HEK293 (cell line): ENCODE measurements at regions not wholly inside any gene's neighbourhood (a gene's known extent, or its start where the extent isn't known, plus 50 kb on each side); places are given as distances from the start of the nearest gene placed in this dataset.

Source experiments
- CTCF ChIA-PET: fragments of 350-600 bp; formaldehyde crosslinking; extraction: SDS; loops from one replicate; lab custom pipeline; 2021; ENCODE audit warnings: antibody characterized with exemption; lab: Yijun Ruan, JAX
- POLR2A ChIA-PET: fragments of 300-600 bp; formaldehyde crosslinking; extraction: SDS; loops from one replicate; lab custom pipeline; 2020; ENCODE audit warnings: antibody characterized with exemption, inconsistent platforms; lab: Yijun Ruan, JAX
- H3K27ac ChIP-seq: fragments of 200-500 bp; sonication (Bioruptor generic); 2 replicates; pipeline ENCODE4 v1.5.1; 2014; ENCODE audit warnings: low read depth, low read length, control low read depth, inconsistent platforms; ENCODE audit errors: extremely low read depth
- H3K36me3 ChIP-seq, 2 experiments: fragments of 200-500 bp in 1 of 2; sonication (Bioruptor generic) in 1 of 2; 1 replicate in 1 of 2; 2 replicates in 1 of 2; pipeline ENCODE4 v1.5.1; 2014 to 2017; ENCODE audit warnings: inconsistent platforms in 2 of 2, low read length in 2 of 2; ENCODE audit not compliant: control insufficient read depth in 2 of 2, insufficient read depth in 1 of 2
- H3K4me1 ChIP-seq: fragments of 200-500 bp; sonication (Bioruptor generic); 2 replicates; pipeline ENCODE4 v1.5.1; 2014; ENCODE audit warnings: mild to moderate bottlenecking, low read length, inconsistent platforms; ENCODE audit not compliant: control insufficient read depth, insufficient read depth
- H3K4me3 ChIP-seq: 2 replicates; pipeline ENCODE4 v1.5.1; 2011; ENCODE audit warnings: low read depth, mild to moderate bottlenecking, control low read depth, low read length, moderate library complexity
- H3K9me3 ChIP-seq: fragments of 200-500 bp; sonication (Bioruptor generic); 2 replicates; pipeline ENCODE4 v1.5.1; 2014; ENCODE audit warnings: low read depth, low read length, inconsistent platforms; ENCODE audit not compliant: control insufficient read depth, insufficient read depth
- ATF2 ChIP-seq: fragments of 450-650 bp; formaldehyde crosslinking; IDR thresholded peaks from 2 replicates; pipeline ENCODE4 v1.5.1; 2016; ENCODE audit warnings: missing biosample characterization, missing genetic modification characterization, low read depth
- HOXA7 ChIP-seq: sonication (generic); formaldehyde crosslinking; IDR thresholded peaks from 2 replicates; pipeline ENCODE4 v1.8.1; 2022; ENCODE audit warnings: missing genetic modification reagents, borderline replicate concordance
- KLF1 ChIP-seq: fragments of 450-650 bp; formaldehyde crosslinking; IDR thresholded peaks from 2 replicates; pipeline ENCODE4 v1.5.1; 2016; ENCODE audit warnings: missing biosample characterization, missing genetic modification characterization
- ZBTB8A ChIP-seq: fragments of 450-650 bp; formaldehyde crosslinking; IDR thresholded peaks from 2 replicates; pipeline ENCODE4 v1.5.1; 2016; ENCODE audit warnings: missing biosample characterization, missing genetic modification characterization
- ZFP41 ChIP-seq: fragments of 450-650 bp; formaldehyde crosslinking; IDR thresholded peaks from 2 replicates; pipeline ENCODE4 v1.5.1; 2016; ENCODE audit warnings: missing biosample characterization, missing genetic modification characterization, borderline replicate concordance
- ZFP69B ChIP-seq: fragments of 450-650 bp; formaldehyde crosslinking; IDR thresholded peaks from 2 replicates; pipeline ENCODE4 v1.5.1; 2016; ENCODE audit warnings: missing biosample characterization, missing genetic modification characterization
- ZIC2 ChIP-seq: fragments of 450-650 bp; formaldehyde crosslinking; IDR thresholded peaks from 2 replicates; pipeline ENCODE4 v1.5.1; 2016; ENCODE audit warnings: missing biosample characterization, missing genetic modification characterization
- ZNF10 ChIP-seq: fragments of 450-650 bp; formaldehyde crosslinking; IDR thresholded peaks from 2 replicates; pipeline ENCODE4 v1.5.1; 2017; ENCODE audit warnings: missing biosample characterization, missing genetic modification characterization
- ZNF157 ChIP-seq: fragments of 450-650 bp; formaldehyde crosslinking; IDR thresholded peaks from 2 replicates; pipeline ENCODE4 v1.5.1; 2016; ENCODE audit warnings: missing biosample characterization, missing genetic modification characterization
- ZNF174 ChIP-seq: fragments of 450-650 bp; formaldehyde crosslinking; IDR thresholded peaks from 2 replicates; pipeline ENCODE4 v1.5.0; 2017; ENCODE audit warnings: missing biosample characterization, mild to moderate bottlenecking, missing genetic modification characterization
- ZNF175 ChIP-seq: fragments of 450-650 bp; formaldehyde crosslinking; IDR thresholded peaks from 2 replicates; pipeline ENCODE4 v1.5.1; 2016; ENCODE audit warnings: missing biosample characterization, missing genetic modification characterization
- ZNF2 ChIP-seq: fragments of 450-650 bp; formaldehyde crosslinking; IDR thresholded peaks from 2 replicates; pipeline ENCODE4 v1.5.1; 2016; ENCODE audit warnings: missing biosample characterization, missing genetic modification characterization
- ZNF239 ChIP-seq: fragments of 450-650 bp; formaldehyde crosslinking; IDR thresholded peaks from 2 replicates; pipeline ENCODE4 v1.5.1; 2016; ENCODE audit warnings: missing biosample characterization, missing genetic modification characterization
- ZNF341 ChIP-seq: fragments of 450-650 bp; formaldehyde crosslinking; IDR thresholded peaks from 2 replicates; pipeline ENCODE4; 2016; ENCODE audit warnings: low read depth, missing biosample characterization, missing genetic modification characterization
- ZNF350 ChIP-seq: fragments of 450-650 bp; formaldehyde crosslinking; IDR thresholded peaks from 2 replicates; pipeline ENCODE4 v1.5.0; 2017; ENCODE audit warnings: missing biosample characterization, mild to moderate bottlenecking, missing genetic modification characterization
- ZNF398 ChIP-seq: fragments of 450-650 bp; formaldehyde crosslinking; IDR thresholded peaks from 2 replicates; pipeline ENCODE4 v1.5.1; 2017; ENCODE audit warnings: missing biosample characterization, missing genetic modification characterization
- ZNF404 ChIP-seq: fragments of 450-650 bp; formaldehyde crosslinking; IDR thresholded peaks from 2 replicates; pipeline ENCODE4 v1.5.1; 2017; ENCODE audit warnings: missing biosample characterization, missing genetic modification characterization
- ZNF48 ChIP-seq: fragments of 450-650 bp; formaldehyde crosslinking; IDR thresholded peaks from 2 replicates; pipeline ENCODE4 v1.5.1; 2016; ENCODE audit warnings: missing biosample characterization, missing genetic modification characterization
- ZNF555 ChIP-seq: fragments of 450-650 bp; formaldehyde crosslinking; conservative IDR thresholded peaks from 2 replicates; pipeline ENCODE4 v1.5.1; 2017; ENCODE audit warnings: missing biosample characterization, mild to moderate bottlenecking, missing genetic modification characterization, inconsistent platforms
- ZNF791 ChIP-seq: fragments of 450-650 bp; formaldehyde crosslinking; IDR thresholded peaks from 2 replicates; pipeline ENCODE4 v1.5.1; 2016; ENCODE audit warnings: missing biosample characterization, missing genetic modification characterization
- ZNF792 ChIP-seq: fragments of 450-650 bp; formaldehyde crosslinking; IDR thresholded peaks from 2 replicates; pipeline ENCODE4 v1.5.1; 2016; ENCODE audit warnings: missing biosample characterization, missing genetic modification characterization
- TF ChIP-seq, protein P1 (sequence below): IDR thresholded peaks from 2 replicates; pipeline ENCODE4 v1.6.1; 2011; ENCODE audit warnings: mild to moderate bottlenecking, low read depth, low read length, borderline replicate concordance
- TF ChIP-seq, protein P2 (sequence below): fragments of 450-650 bp; formaldehyde crosslinking; IDR thresholded peaks from 2 replicates; pipeline ENCODE4 v1.5.1; 2016; ENCODE audit warnings: missing biosample characterization, missing genetic modification characterization

DNA sequence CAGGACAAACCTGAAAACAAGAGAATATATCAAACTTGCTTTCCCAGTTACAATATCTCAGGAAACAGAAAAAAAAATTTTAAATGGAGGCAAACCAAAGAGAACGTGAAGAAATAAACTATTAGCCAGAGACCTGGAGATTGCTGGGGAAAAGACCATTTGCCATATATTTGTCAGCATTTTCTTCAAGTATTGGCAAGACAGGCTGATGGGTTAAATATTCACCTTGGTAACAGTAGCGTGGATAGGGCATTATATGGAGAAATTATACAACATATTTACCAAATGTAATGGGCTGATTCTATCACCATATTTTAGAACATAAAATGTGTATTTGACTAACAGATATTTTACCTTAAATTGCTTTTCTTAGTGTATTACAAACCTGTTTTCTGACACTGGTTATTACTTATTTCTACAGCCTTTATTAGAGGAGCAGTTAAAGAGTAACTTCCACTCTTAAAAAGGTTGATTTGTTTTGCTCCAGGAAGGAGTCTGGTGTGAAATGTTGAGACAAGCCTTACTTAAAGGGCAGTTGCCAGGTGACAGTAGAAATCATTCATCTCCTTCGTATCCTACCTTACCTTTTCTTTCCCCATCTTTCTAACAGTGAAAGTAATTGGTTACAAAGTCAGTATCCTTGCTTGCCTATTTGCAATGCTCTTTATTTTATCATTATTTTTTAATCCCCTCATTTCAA lies 575.5 kb downstream of the GBA3 start (continued):
- TF ChIP-seq ZNF398 (tag by site-specific recombination) (no peak), KLF1 (tag by site-specific recombination) (no peak), ZNF791 (tag by site-specific recombination) (no peak), ZNF10 (tag by site-specific recombination) (no peak), ZFP69B (tag by site-specific recombination) (no peak)

DNA sequence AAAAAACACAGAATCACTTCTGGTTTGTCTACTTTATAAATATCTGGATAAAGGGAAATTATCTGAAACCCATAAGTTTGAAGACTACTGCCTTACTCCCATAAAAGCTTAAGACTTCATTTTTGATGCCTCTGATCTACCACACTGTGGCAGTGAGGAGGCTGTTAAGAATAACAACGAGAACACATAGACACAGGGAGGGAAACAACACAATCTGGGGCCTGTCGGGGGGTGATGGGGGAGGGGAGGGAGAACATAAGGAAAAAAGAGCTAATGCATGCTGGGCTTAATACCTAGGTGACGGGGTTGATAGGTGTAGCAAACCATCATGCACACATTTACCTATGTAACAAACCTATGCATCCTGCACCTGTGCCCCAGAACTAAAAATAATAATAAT lies 573.7 kb downstream of the GBA3 start:
- Histone ChIP-seq H3K36me3 (no peaks in the 10 kb centered on the region), H3K27ac (no peak overlapping the region), H3K9me3 (no peaks in the 10 kb centered on the region), H3K4me3 (no peak overlapping the region), H3K4me1 (no peaks in the 10 kb centered on the region)
- POLR2A ChIA-PET, result no interaction called here
- TF ChIP-seq ZNF48 (tag by site-specific recombination), result no peak
- TF ChIP-seq ATF2, result no peak
- no peak for TF ChIP-seq ZNF239 (tag by site-specific recombination)
- TF ChIP-seq ZNF792, result no peak
- TF ChIP-seq, protein P1, sequence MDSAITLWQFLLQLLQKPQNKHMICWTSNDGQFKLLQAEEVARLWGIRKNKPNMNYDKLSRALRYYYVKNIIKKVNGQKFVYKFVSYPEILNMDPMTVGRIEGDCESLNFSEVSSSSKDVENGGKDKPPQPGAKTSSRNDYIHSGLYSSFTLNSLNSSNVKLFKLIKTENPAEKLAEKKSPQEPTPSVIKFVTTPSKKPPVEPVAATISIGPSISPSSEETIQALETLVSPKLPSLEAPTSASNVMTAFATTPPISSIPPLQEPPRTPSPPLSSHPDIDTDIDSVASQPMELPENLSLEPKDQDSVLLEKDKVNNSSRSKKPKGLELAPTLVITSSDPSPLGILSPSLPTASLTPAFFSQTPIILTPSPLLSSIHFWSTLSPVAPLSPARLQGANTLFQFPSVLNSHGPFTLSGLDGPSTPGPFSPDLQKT, result no peak
- TF ChIP-seq ZFP41 (tag by site-specific recombination), result no peak
- TF ChIP-seq ZNF175 (tag by site-specific recombination), result no peak
- no peak for TF ChIP-seq ZNF341
- TF ChIP-seq, all 188 proteins: peak for 0
- CTCF ChIA-PET, result interaction anchor here (0.7 kb wide), 1 partner anchor 35 kb away, joined by 3 read pairs; no protein-coding TSS in a partner anchor

DNA sequence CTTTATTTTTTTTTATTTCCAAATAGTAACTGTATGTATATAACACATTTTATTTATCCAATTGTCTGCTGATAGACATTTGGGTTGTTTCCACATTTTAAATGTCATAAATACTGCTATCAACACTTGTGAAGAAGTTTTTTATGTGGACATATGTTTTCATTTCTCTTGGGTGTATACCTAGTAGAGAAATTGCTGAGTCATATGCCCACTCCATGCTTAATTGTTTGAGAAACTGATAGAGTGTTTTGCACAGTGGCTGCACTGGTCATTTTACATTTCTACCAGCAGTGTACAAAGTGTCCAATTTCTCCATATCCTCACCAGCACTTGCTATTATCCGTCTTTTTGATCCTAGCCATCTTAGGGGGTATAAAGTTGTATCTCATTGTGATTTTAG lies 567.8 kb downstream of the GBA3 start:
- POLR2A ChIA-PET, result no interaction called here
- H3K27ac ChIP-seq, result no peak overlapping the region
- CTCF ChIA-PET, result no interaction called here
- TF ChIP-seq HOXA7 (CRISPR knock-in tag), result no peak
- TF ChIP-seq, all 188 proteins: peak for 0
- Histone ChIP-seq H3K9me3 (no peaks in the 10 kb centered on the region), H3K4me3 (no peak overlapping the region), H3K36me3 (no peaks in the 10 kb centered on the region), H3K4me1 (no peaks in the 10 kb centered on the region)

DNA sequence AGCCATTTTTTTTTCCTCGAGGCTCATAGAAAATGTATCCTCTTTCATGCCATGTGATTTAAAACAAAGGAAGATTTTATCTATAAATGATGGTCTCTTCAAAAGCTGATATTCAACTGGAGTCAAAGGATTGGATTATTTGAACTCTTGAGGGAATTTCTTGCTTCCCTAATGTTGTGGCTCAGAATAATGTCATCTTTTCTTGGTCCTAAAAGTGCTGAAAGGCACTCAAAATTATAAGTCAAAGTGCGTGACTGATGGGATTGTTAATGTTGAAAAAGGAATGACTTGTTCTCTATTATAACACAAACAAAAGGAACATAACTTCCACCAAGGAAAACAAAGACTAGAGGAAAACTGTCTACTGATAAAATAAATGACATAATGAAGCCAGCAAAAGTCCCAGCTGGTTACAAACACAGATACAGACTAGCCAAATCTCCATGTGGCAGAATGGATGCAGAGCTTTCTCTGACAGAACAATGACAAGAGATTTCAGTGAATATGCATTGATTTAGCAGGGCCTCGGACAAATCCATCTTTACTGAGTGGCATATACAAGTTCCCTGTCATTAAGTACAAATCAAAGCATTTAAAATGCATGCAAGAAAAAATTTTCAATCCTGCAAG lies 552.6 kb downstream of the GBA3 start:
- no peaks in the 10 kb centered on the region for H3K4me1 ChIP-seq
- POLR2A ChIA-PET, result no interaction called here
- no peak for TF ChIP-seq ZNF350 (tag by site-specific recombination)
- TF ChIP-seq ZNF157 (tag by site-specific recombination), result no peak
- no peak for TF ChIP-seq ZNF2 (tag by site-specific recombination)
- TF ChIP-seq ZBTB8A (tag by site-specific recombination), result no peak
- TF ChIP-seq ZNF174, result no peak
- TF ChIP-seq, protein P2, sequence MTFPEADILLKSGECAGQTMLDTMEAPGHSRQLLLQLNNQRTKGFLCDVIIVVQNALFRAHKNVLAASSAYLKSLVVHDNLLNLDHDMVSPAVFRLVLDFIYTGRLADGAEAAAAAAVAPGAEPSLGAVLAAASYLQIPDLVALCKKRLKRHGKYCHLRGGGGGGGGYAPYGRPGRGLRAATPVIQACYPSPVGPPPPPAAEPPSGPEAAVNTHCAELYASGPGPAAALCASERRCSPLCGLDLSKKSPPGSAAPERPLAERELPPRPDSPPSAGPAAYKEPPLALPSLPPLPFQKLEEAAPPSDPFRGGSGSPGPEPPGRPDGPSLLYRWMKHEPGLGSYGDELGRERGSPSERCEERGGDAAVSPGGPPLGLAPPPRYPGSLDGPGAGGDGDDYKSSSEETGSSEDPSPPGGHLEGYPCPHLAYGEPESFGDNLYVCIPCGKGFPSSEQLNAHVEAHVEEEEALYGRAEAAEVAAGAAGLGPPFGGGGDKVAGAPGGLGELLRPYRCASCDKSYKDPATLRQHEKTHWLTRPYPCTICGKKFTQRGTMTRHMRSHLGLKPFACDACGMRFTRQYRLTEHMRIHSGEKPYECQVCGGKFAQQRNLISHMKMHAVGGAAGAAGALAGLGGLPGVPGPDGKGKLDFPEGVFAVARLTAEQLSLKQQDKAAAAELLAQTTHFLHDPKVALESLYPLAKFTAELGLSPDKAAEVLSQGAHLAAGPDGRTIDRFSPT (tag by site-specific recombination), result no peak
- TF ChIP-seq ZIC2 (tag by site-specific recombination), result no peak
- TF ChIP-seq ZNF555 (tag by site-specific recombination), result no peak
- TF ChIP-seq ZNF404 (tag by site-specific recombination), result no peak

More for the DNA sequence above, 552.6 kb downstream of the GBA3 start:
- no peak overlapping the region for H3K4me3 ChIP-seq
- no peak overlapping the region for H3K27ac ChIP-seq
- CTCF ChIA-PET, result no interaction called here
- no peaks in the 10 kb centered on the region for H3K36me3 ChIP-seq
- no peaks in the 10 kb centered on the region for H3K9me3 ChIP-seq
